ENCODE measurements at regions not wholly inside any gene's neighbourhood (a gene's known extent, or its start where the extent isn't known, plus 50 kb on each side); places are given as distances from the start of the nearest gene placed in this dataset.
"Not testable (repeated sequence)": the region's sequence is repeated elsewhere in the genome, so short reads cannot be mapped to it uniquely, and the experiment has no call there.

DNA sequence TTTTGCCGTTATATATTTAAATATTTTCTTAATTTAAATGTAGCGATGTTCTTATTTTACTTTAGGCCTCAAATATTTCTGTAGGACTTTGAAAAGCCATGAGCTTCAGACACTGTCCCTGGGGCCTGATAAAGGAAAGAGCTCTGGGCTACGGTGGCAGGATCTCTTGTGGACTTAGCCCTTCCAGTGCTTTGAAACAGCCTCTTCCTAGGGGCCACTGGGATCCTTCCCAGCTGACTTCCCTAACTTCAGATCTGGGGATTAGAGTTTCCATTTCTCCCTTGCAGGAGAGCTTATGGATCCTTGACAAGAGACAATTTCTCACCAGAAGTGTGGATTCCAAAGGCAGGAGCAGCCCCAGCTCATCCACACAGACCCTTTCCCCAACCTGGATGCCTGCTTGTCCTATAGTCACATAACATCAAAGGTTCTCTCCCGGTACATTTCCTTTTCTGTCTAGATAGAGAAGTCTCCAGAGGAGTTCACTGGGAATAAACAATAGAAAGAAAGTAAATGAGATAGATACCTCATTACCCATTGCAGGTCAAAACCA lies 221.4 kb downstream of the TTC6 start:
- intact Hi-C loops (cut with DNase I), result no loop called here
- Histone ChIP-seq H3K4me1 (ENCODE audit: insufficient read depth) (no peaks in the 10 kb centered on the region), H3K27me3 (no peaks in the 10 kb centered on the region), H3K4me3 (no peak overlapping the region), H3K36me3 (no peaks in the 10 kb centered on the region), H3K9me3 (no peaks in the 10 kb centered on the region), H3K27ac (no peak overlapping the region)
- DNase-seq, result no peak
- 69 to 83% (median 82%) methylated on average over 4 of the region's 4 CpGs for WGBS, 3 donors
- no peak for TF ChIP-seq EP300 (IDR thresholded peaks at IDR 0.05)
- no peak for TF ChIP-seq POLR2A (IDR thresholded peaks at IDR 0.05)
- TF ChIP-seq, protein P1, sequence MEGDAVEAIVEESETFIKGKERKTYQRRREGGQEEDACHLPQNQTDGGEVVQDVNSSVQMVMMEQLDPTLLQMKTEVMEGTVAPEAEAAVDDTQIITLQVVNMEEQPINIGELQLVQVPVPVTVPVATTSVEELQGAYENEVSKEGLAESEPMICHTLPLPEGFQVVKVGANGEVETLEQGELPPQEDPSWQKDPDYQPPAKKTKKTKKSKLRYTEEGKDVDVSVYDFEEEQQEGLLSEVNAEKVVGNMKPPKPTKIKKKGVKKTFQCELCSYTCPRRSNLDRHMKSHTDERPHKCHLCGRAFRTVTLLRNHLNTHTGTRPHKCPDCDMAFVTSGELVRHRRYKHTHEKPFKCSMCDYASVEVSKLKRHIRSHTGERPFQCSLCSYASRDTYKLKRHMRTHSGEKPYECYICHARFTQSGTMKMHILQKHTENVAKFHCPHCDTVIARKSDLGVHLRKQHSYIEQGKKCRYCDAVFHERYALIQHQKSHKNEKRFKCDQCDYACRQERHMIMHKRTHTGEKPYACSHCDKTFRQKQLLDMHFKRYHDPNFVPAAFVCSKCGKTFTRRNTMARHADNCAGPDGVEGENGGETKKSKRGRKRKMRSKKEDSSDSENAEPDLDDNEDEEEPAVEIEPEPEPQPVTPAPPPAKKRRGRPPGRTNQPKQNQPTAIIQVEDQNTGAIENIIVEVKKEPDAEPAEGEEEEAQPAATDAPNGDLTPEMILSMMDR (IDR thresholded peaks at IDR 0.05), result no peak

DNA sequence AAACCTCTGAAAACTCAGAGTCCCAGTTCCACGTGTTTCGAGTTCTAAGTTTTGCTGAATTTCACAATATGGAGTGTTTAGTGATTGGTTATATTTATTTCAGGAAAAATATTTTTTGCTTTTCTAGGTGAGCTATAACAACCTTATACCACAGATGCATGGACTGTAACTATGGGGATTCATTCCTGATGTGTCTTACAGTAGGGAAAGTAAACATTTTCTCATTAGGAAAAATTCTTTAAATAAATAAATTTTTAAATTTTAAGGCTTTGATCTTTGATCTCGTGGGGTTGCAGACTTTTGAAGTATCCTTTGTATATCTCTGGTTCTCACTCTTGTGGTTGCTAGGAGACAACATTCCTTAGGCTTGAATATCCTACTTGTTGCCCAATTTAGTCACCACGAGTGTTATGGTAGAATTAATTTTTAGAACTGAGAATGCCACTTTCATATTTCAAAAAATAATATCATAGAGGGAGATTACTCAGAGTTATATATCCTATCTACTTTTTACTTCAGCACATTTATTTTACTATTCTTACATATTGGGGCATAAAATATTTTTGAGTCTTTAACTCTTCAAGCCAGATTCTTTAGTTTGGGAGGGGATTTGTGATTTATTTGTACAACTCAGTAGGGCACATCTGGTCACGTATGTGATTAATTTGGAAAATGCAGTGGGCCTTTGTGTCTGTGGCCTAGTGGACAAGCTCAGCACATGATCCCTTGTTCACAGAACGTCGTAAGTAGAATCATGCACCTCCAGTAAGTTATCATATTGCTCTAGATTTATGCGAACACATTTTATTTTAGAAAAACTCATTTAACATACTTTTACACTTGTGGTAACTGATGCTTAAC lies 224.0 kb downstream of the TTC6 start:
- 55 to 60% (median 57%) methylated on average over 8 of the region's 8 CpGs for WGBS, 3 donors
- DNase-seq, result no peak

DNA sequence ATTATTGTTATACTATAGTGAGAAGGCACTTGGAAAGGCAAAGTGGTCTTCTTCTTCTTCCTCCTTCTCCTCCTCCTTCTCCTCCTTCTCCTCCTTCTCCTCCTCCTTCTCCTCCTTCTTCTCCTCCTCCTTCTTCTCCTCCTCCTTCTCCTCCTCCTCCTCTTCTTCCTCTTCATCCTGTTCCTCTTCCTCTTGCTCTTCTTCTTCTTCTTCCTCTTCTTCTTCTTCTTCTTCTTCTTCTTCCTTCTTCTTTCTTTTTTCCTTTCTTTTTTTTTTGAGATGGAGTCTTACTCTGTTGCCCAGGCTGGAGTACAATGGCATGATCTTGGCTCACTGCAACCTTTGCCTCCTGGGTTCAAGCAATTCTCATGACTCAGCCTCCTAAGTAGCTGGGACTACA lies 225.4 kb downstream of the TTC6 start:
- intact Hi-C loops (cut with DNase I), result not testable (repeated sequence)

More for the DNA sequence above, 224.0 kb downstream of the TTC6 start:
- intact Hi-C loops (cut with DNase I), result no loop called here
- no peaks in the 10 kb centered on the region for H3K9me3 ChIP-seq
- H3K27ac ChIP-seq, result no peak overlapping the region
- no peaks in the 10 kb centered on the region for H3K36me3 ChIP-seq
- no peak overlapping the region for H3K4me3 ChIP-seq
- no peaks in the 10 kb centered on the region for H3K4me1 ChIP-seq (ENCODE audit: insufficient read depth)
- TF ChIP-seq, protein P1 (IDR thresholded peaks at IDR 0.05), result no peak
- no peak for TF ChIP-seq POLR2A (IDR thresholded peaks at IDR 0.05)
- TF ChIP-seq EP300 (IDR thresholded peaks at IDR 0.05), result no peak
- H3K27me3 ChIP-seq, result no peaks in the 10 kb centered on the region

DNA sequence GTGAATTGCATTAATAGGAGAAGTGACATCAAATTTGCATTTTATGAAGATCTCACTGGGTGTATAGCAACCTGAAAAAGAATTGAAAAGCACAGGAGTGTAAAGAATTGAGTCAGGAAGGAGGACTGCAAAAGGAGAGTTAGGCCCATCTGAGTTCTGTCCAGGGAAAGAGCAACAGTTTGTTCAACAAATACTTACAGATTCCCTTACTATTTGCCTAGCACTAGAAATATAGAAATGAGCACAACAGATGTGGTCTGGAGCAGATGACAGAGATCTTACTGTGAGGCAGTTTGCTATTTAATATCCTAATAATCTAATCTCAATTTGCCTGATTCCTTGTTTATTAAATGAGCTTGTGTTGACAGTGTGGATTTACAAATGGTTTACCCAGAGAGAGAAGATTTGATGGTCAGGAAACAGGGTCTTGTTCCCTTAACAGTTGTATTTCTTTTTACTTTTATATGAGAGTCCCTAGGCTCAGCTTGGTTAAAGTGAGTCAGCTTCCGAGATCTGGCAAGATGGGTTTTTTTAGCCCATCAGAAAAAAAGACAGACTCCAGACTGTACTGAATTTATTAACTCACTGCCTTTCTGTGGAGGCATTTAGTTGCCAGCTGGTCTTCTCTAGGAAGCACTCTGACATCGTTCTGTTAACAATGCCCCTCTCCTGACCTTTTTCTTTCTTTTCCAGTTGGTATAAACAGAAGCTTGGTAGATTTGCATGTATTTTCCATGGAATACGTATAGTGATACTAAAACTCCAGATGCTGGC lies 229.7 kb downstream of the TTC6 start:
- H3K36me3 ChIP-seq, result no peaks in the 10 kb centered on the region
- no peaks in the 10 kb centered on the region for H3K9me3 ChIP-seq
- DNase-seq, result no peak
- H3K27ac ChIP-seq, result no peak overlapping the region
- 43 to 46% (median 44%) methylated on average over 3 of the region's 3 CpGs for WGBS, 3 donors
- intact Hi-C loops (cut with DNase I), result no loop called here
- H3K27me3 ChIP-seq, result no peaks in the 10 kb centered on the region
- TF ChIP-seq EP300 (IDR thresholded peaks at IDR 0.05) (no peak), POLR2A (IDR thresholded peaks at IDR 0.05) (no peak)
- TF ChIP-seq, protein P1 (IDR thresholded peaks at IDR 0.05), result no peak
- no peak overlapping the region for H3K4me3 ChIP-seq
- H3K4me1 ChIP-seq (ENCODE audit: insufficient read depth), result no peaks in the 10 kb centered on the region

More for the DNA sequence above, 225.4 kb downstream of the TTC6 start:
- H3K27ac ChIP-seq; H3K36me3 ChIP-seq; H3K4me3 ChIP-seq; H3K9me3 ChIP-seq; H3K4me1 ChIP-seq (ENCODE audit: insufficient read depth); H3K27me3 ChIP-seq; DNase-seq: not testable (repeated sequence)

Measured in ovary (tissue), 7 donors.